ENCODE measurements at regions not wholly inside any gene's neighbourhood (a gene's known extent, or its start where the extent isn't known, plus 50 kb on each side); places are given as distances from the start of the nearest gene placed in this dataset.
"Not testable (repeated sequence)": the region's sequence is repeated elsewhere in the genome, so short reads cannot be mapped to it uniquely, and the experiment has no call there.

DNA sequence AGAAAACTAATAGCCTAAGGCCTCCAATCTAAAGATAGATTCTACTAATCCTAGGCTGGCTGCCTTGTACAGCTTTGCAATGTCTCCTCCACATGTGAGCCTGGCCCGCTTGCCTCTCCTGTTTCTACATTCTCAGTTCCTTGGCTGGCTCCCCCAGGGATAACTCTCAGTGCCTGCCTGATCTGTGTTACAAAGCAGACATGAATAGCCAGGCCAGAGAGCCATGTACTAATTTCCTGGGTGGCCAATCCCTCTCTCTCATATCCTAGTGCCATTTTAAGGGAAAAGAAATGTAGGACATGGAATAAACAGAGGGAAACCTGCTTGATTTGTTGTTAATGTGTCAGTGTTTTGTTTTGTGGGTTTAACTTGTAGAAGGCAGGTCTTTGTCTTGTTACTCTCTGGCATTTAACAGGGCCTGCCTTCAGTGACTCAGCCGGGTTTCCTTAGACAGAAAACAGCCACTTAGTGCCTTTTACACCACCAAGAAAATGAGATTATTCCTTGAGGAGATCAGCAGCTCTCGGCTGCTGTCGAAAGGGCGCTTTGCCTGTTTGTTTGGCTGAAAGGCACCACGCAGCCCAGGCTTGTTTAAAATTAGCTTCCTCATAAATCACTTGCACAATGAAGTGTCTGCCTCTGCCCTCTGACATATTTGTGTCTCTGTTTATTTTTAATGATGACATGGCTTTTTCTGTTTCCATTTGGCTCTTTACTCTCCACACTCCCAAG lies 702.7 kb downstream of the MAFB start:
- H3K4me1 ChIP-seq (ENCODE audit: insufficient read depth, low read length) = no peaks in the 10 kb centered on the region
- H3K9me3 ChIP-seq (ENCODE audit: low read depth, low read length) = no peaks in the 10 kb centered on the region
- H3K4me3 ChIP-seq (ENCODE audit: low read length) = no peak overlapping the region
- H3K27me3 ChIP-seq (ENCODE audit: insufficient read depth, low read length) = no peaks in the 10 kb centered on the region

DNA sequence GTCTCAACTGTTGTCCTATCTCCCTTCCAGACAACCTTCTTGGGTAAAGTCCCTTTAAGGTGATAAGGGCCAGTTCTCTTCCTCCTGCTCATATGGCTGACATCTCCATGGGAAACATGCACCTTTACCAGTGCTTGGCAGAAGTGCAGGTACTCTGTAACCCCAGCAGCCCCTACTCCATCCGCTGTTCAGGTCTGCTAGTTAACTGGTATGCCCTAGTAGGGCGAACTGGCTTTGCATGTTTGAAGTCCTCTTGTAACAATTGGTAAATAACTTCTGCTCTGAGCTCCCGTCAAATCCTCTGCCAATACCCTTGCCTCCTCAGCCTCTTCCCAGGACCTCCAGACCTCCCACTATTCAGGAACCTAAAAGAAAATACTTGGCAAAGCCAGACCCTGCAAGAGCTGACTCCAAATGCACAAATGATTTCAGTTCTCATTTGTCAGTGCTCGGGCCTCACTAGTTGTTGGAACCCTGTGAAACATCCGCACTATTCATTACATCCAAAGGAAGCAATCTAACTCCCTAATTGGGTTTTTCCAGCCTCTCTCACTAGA lies 703.7 kb downstream of the MAFB start:
- H3K4me1 ChIP-seq (ENCODE audit: insufficient read depth, low read length) = no peaks in the 10 kb centered on the region

DNA sequence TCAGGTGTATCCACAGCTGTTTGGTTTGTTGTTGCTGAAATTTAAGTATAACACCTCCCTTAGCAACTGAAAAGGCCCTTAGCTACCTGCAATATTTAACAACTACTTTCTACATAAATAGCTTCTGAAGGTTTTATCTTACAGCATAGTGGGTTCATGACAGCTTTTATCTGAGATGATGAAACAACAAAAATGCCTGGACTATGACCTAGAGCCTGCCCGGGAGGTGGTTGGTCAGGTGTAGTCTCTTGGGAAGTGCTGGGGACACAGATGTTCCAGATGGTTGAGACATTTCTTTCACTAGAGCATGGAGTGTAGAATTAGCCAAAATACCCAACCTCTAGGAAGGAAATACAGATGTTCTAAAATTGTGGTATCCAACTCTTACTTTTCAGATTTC lies 705.4 kb downstream of the MAFB start:
- no peaks in the 10 kb centered on the region for H3K9me3 ChIP-seq (ENCODE audit: low read depth, low read length)
- H3K27me3 ChIP-seq (ENCODE audit: insufficient read depth, low read length) = no peaks in the 10 kb centered on the region
- H3K4me1 ChIP-seq (ENCODE audit: insufficient read depth, low read length) = no peaks in the 10 kb centered on the region
- H3K4me3 ChIP-seq (ENCODE audit: low read length) = no peak overlapping the region

More for the DNA sequence above, 703.7 kb downstream of the MAFB start:
- Histone ChIP-seq H3K9me3 (ENCODE audit: low read depth, low read length) (no peaks in the 10 kb centered on the region), H3K4me3 (ENCODE audit: low read length) (no peak overlapping the region), H3K27me3 (ENCODE audit: insufficient read depth, low read length) (no peaks in the 10 kb centered on the region)

DNA sequence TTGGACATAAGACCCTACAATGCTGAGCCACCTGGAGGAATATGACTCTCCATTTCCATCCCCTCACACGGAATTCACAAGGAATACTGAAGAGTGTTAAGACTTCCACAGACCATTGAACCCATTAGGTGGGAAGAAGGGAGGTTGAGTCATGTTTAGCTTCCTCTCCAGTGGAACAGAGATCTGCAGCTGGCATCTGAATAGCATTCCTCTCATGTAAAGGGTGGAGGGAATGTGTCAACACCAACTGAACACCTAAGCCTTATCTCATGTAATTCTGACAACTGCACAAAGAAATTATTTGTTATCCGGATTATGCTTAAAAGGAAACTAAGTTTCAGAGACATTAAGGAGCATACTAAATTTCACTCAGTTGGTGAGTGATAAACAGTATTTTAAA lies 705.9 kb downstream of the MAFB start:
- Histone ChIP-seq H3K27me3 (ENCODE audit: insufficient read depth, low read length) (no peaks in the 10 kb centered on the region), H3K4me3 (ENCODE audit: low read length) (no peak overlapping the region), H3K9me3 (ENCODE audit: low read depth, low read length) (no peaks in the 10 kb centered on the region), H3K4me1 (ENCODE audit: insufficient read depth, low read length) (no peaks in the 10 kb centered on the region)

DNA sequence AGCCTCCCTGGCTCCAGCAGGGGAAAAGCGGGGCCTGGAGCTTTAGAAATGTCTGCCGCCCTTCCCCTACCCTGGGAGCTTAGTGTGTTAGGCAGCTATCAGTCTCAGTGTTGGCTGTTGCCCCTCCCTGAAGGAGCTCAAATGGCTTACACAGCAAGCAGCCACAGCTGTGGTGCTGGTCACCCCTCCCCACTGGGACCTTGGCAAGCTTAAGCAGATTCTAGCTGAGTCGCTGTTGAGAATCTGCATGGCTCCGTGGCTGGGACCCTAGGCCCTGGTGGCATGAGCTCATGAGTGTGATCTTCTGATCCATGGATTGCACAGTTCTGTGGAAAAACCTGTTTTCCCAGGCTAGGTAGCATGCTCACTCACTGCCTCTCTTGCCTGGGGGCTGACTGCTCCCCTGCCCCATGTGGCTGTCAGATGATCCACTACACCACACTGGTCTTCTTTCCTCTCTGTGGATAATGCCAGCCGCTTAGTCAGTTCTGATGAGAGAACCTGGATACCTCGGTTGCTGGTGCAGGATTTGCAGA lies 714.0 kb downstream of the MAFB start:
- Histone ChIP-seq H3K4me3 (ENCODE audit: low read length) (no peak overlapping the region), H3K4me1 (ENCODE audit: insufficient read depth, low read length) (no peaks in the 10 kb centered on the region), H3K27me3 (ENCODE audit: insufficient read depth, low read length) (no peaks in the 10 kb centered on the region), H3K9me3 (ENCODE audit: low read depth, low read length) (no peaks in the 10 kb centered on the region)

DNA sequence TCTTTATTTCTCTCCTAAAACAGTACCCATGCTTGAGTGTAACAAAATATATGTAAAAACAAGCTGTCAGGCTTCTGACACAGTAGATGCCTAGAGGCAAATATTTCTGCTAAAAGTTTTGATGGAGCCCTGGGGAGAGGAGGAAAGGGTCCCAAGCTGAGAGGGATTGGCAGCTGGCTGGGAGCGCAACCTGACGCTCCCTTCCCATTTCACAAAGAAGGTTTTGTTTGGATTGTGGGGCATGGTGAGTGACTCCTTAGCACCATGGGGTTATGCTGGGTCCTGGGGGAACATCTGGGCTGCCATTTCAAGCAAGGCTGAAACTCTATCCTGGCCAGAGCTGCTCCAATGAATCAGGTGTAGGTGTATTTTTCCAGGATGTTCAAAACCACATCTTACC lies 720.5 kb downstream of the MAFB start:
- Histone ChIP-seq H3K4me1 (ENCODE audit: insufficient read depth, low read length) (no peaks in the 10 kb centered on the region), H3K4me3 (ENCODE audit: low read length) (no peak overlapping the region), H3K27me3 (ENCODE audit: insufficient read depth, low read length) (no peaks in the 10 kb centered on the region), H3K9me3 (ENCODE audit: low read depth, low read length) (no peaks in the 10 kb centered on the region)

DNA sequence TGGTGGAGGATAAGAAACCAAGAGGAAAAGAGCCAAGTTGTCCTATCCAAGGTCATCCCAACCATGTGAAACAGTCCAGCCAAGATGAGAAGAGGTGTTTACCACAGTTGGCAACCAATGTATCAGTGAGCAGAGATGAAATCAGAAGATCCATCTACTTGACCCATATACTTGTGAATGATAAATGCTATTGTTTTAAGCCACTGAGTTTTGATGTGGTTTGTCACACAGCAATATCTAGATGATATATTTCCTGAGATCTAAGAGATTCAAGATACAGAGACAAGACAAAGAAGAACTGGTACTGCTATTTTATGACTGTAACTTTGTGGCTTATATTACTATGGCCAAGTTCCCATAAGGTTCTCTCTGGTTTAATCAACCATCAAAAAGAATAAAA lies 721.2 kb downstream of the MAFB start:
- Histone ChIP-seq H3K27me3 (ENCODE audit: insufficient read depth, low read length) (no peaks in the 10 kb centered on the region), H3K9me3 (ENCODE audit: low read depth, low read length) (no peaks in the 10 kb centered on the region), H3K4me3 (ENCODE audit: low read length) (no peak overlapping the region), H3K4me1 (ENCODE audit: insufficient read depth, low read length) (no peaks in the 10 kb centered on the region)

DNA sequence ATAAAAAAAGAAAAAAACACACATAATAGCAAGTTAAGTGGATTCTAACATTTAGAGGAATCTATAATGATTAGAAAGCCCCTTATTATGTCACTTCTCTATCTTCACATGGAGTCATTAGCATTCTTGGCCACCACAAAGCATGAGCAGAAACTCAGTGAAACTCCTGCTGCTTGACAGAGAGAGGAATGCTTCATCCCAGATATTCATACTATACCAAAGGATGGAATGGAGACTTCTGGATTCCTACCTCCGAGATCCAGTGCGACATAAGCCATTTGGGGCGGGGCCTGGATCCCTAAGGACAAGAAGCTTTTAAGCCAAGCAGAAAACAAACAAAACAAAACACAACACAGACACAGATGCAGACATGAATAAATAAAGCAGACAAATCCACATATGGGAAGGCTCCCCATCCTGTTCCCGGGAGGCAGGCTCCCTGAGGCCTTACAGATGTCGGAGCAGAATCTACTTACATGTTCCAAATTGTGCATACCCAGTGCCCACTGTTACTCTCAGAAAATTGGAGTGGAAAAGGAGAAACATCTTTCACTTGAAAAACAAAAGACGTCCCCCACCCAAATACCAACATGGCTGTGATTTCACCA lies 727.3 kb downstream of the MAFB start:
- Histone ChIP-seq H3K27me3 (ENCODE audit: insufficient read depth, low read length) (no peaks in the 10 kb centered on the region), H3K4me3 (ENCODE audit: low read length) (no peak overlapping the region), H3K4me1 (ENCODE audit: insufficient read depth, low read length) (no peaks in the 10 kb centered on the region), H3K9me3 (ENCODE audit: low read depth, low read length) (no peaks in the 10 kb centered on the region)

DNA sequence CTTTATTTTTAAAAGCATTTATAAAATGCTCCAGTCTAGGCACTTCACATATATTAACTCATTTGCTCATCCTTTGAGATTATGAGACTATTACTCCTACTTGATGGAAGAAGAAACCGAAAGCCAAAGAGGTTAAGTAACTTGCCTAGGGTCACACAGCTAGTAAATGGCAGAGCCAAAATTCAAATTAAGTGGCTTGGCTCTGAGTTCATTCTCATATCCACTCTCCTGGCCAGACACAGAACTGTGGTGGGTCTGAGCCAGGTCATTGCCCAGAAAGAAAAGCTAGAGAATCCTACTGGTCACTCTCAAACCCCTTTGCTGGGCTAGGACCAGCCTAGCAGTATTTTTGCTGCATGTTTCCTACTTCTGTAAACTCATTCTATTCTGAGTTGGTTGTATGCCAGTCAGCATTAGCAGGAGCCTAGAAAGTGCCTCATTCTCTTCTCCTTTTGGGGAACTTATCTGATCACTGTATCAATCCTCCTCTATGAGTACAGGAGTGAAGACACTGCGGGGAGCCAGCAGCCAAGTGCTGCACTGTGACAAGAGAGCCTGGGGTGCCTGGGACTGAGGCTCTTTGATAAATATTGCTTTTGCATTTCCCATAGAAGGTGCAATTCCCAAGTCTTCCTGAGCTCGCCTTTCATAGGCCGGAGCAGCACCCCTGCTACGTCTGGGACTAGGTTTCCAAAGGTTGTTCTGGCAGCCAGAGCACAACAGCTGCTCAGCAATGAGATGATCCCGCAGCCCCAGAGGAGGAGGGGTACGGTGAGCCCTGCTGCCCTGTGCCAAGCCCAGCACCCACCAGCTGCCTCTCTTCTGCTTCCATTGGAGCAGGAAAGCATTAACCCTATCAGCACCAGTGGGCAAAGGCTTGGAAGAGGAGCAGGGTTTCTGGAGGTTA lies 728.3 kb downstream of the MAFB start:
- Histone ChIP-seq H3K27me3 (ENCODE audit: insufficient read depth, low read length) (no peaks in the 10 kb centered on the region), H3K4me3 (ENCODE audit: low read length) (no peak overlapping the region), H3K4me1 (ENCODE audit: insufficient read depth, low read length) (no peaks in the 10 kb centered on the region)

DNA sequence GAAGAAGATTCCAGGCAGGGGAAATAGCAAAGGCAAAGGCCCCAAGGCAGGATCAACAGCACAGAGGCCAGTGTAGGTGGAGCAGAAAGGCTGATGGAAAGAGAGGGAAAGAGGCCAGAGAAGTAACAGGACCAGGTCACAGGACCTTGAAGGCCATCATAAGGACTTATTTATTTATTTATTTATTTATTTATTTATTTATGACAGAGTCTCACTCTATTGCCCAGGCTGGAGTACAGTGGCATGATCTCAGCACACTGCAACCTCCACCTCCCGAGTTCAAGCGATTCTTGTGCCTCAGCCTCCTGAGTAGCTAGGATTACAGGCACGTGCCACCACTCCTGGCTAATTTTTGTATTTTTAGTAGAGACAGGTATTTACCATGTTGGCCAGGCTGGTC lies 731.1 kb downstream of the MAFB start:
- H3K4me1 ChIP-seq (ENCODE audit: insufficient read depth, low read length); H3K4me3 ChIP-seq (ENCODE audit: low read length); H3K9me3 ChIP-seq (ENCODE audit: low read depth, low read length); H3K27me3 ChIP-seq (ENCODE audit: insufficient read depth, low read length): not testable (repeated sequence)

More for the DNA sequence above, 728.3 kb downstream of the MAFB start:
- no peaks in the 10 kb centered on the region for H3K9me3 ChIP-seq (ENCODE audit: low read depth, low read length)

DNA sequence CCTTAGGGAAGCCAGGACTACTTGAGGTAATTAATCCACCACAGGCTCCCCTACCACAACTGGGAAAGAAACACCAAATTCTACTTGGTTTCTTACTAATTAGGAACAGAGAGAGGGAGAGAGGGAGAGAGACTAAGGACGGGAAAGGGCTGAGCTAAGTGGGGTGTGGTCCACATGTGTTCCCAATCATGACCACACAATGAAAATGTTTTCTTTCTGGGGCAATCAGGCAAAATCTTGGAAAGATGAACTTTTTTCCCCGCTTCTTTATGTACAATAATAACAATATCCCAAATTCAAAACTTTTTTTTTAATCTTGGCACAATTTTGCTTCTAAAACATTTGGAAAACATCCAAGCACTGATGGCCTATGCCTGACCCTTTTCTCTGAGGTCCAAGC lies 734.4 kb downstream of the MAFB start:
- Histone ChIP-seq H3K4me1 (ENCODE audit: insufficient read depth, low read length) (no peaks in the 10 kb centered on the region), H3K27me3 (ENCODE audit: insufficient read depth, low read length) (no peaks in the 10 kb centered on the region), H3K9me3 (ENCODE audit: low read depth, low read length) (no peaks in the 10 kb centered on the region), H3K4me3 (ENCODE audit: low read length) (no peak overlapping the region)

DNA sequence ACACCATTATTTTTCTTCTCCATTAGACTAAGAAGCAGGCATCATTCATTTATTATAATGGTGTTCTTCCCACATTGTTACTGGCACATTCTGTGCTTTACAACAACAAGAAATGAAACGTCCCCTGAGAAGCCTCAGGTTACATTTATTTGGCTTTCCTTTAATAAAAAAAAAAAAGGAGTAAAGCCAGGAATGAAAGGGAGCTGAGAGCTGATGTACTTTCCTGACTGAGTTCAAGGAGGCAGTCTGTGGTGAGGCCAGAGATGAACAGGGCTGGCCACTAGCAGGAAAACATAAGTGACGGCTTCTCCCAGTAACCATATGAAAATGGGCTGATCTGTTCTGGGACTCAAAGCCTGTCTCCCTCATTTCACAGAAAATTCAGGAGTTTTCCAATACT lies 742.1 kb downstream of the MAFB start:
- no peaks in the 10 kb centered on the region for H3K4me1 ChIP-seq (ENCODE audit: insufficient read depth, low read length)
- H3K27me3 ChIP-seq (ENCODE audit: insufficient read depth, low read length) = no peaks in the 10 kb centered on the region
- no peak overlapping the region for H3K4me3 ChIP-seq (ENCODE audit: low read length)
- no peaks in the 10 kb centered on the region for H3K9me3 ChIP-seq (ENCODE audit: low read depth, low read length)

DNA sequence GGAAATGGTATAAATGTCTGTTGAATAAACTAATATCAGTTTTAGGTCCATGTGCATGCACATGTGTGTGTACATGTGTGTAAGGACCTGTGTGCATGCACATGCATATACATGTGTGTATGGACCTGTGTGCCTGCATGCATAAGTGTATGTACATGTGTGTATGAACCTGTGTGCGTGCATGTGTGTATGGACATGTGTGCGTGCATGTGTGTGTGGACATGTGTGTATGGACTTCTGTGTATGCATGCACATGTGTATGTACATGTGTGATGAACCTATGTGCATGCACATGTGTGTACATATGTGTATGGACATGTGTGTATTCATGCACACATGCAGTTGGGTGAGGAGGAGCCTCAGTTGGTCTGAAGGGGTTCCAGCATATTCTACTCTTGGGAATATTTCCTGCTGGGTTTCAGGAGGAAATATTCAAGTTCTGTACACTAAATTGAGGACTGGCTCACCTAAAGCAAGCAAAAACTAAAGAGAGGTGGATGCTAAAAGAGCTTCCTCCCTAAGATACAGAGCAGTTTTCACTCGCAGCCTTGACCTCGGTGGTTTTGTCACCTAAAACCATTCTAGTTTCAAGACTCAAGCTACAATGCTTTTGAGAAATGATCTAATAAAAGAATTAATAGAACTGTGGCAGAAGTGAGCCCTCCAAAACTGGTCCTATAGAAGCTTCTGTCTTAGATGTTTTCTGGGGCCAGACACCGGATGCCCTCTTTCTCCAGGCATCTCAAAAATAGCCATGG lies 742.8 kb downstream of the MAFB start:
- Histone ChIP-seq H3K4me1 (ENCODE audit: insufficient read depth, low read length) (no peaks in the 10 kb centered on the region), H3K27me3 (ENCODE audit: insufficient read depth, low read length) (no peaks in the 10 kb centered on the region), H3K9me3 (ENCODE audit: low read depth, low read length) (no peaks in the 10 kb centered on the region)

DNA sequence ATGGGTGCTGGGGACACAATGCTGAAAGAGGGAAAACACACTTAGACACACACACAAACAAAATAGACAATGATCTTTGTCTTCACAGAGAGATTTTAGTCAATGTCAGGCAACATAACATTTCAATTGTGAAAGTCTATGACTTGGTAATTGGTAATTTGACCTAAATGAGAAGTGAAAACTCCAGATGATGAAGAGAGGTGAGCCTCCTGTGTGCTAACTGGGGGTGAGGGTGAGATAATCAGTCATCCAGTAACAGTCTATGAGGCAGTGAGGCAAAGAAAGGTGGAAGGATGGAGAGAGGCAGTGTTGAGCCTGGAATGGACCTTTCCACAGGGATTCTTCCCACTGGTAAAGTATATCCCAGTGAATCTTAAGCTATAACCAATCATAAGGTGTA lies 744.2 kb downstream of the MAFB start:
- Histone ChIP-seq H3K4me1 (ENCODE audit: insufficient read depth, low read length) (no peaks in the 10 kb centered on the region), H3K27me3 (ENCODE audit: insufficient read depth, low read length) (no peaks in the 10 kb centered on the region), H3K9me3 (ENCODE audit: low read depth, low read length) (no peaks in the 10 kb centered on the region), H3K4me3 (ENCODE audit: low read length) (no peak overlapping the region)

More for the DNA sequence above, 742.8 kb downstream of the MAFB start:
- no peak overlapping the region for H3K4me3 ChIP-seq (ENCODE audit: low read length)
